ENCODE measurements at regions not wholly inside any gene's neighbourhood (a gene's known extent, or its start where the extent isn't known, plus 50 kb on each side); places are given as distances from the start of the nearest gene placed in this dataset.

DNA sequence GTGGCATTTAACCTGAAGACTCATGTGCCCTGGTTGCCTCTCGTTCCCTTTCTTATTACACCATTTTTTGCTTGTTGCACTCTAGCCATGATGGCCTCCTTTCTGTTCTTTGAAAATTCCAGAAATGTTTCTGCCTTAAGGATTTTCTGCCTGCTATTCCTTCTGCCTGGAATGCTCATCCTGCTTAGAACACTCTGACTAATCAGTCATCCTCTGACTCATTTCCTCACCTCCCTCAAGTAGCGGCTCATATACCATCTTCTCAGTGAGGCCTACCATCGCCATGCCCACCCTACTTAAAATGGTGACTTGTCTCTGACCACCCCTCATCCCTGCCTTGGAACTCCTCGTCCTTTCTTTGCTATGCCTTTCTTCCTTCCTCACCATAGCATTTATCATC, 68.8 kb downstream of the KIF4B start:
- Histone ChIP-seq H3K27me3 (replicated peaks; ENCODE audit: insufficient read depth, low read length) (no peaks in the 10 kb centered on the region), H3K79me2 (ENCODE audit: low read length) (no peaks in the 10 kb centered on the region), H2AFZ (ENCODE audit: low read length) (no peak overlapping the region), H3K4me3 (ENCODE audit: low read length) (no peak overlapping the region), H4K20me1 (ENCODE audit: insufficient read depth, low read length) (no peaks in the 10 kb centered on the region), H3F3A (ENCODE audit: insufficient read depth, low read length) (no peaks in the 10 kb centered on the region), H3K9ac (ENCODE audit: low read length) (no peak overlapping the region), H3K36me3 (replicated peaks; ENCODE audit: insufficient read depth, low read length) (no peaks in the 10 kb centered on the region), H3K9me2 (replicated peaks; ENCODE audit: insufficient read depth, low read length) (no peaks in the 10 kb centered on the region), H3K27ac (ENCODE audit: low read length) (no peak overlapping the region), H3K4me2 (ENCODE audit: low read depth, low read length) (no peak overlapping the region), H3K9me3 (replicated peaks; ENCODE audit: insufficient read depth, low read length) (no peaks in the 10 kb centered on the region), H3K4me1 (ENCODE audit: low read length) (no peaks in the 10 kb centered on the region)
- no peak for DNase-seq
- TF ChIP-seq, protein P1, sequence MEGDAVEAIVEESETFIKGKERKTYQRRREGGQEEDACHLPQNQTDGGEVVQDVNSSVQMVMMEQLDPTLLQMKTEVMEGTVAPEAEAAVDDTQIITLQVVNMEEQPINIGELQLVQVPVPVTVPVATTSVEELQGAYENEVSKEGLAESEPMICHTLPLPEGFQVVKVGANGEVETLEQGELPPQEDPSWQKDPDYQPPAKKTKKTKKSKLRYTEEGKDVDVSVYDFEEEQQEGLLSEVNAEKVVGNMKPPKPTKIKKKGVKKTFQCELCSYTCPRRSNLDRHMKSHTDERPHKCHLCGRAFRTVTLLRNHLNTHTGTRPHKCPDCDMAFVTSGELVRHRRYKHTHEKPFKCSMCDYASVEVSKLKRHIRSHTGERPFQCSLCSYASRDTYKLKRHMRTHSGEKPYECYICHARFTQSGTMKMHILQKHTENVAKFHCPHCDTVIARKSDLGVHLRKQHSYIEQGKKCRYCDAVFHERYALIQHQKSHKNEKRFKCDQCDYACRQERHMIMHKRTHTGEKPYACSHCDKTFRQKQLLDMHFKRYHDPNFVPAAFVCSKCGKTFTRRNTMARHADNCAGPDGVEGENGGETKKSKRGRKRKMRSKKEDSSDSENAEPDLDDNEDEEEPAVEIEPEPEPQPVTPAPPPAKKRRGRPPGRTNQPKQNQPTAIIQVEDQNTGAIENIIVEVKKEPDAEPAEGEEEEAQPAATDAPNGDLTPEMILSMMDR (IDR thresholded peaks at IDR 0.05; ENCODE audit: low read length) = no peak
- TF ChIP-seq EZH2 (optimal IDR thresholded peaks at IDR 0.05; ENCODE audit: low read depth, low read length) (no peak), EZH2phosphoT487 (IDR thresholded peaks at IDR 0.05; ENCODE audit: low read length) (no peak)

DNA sequence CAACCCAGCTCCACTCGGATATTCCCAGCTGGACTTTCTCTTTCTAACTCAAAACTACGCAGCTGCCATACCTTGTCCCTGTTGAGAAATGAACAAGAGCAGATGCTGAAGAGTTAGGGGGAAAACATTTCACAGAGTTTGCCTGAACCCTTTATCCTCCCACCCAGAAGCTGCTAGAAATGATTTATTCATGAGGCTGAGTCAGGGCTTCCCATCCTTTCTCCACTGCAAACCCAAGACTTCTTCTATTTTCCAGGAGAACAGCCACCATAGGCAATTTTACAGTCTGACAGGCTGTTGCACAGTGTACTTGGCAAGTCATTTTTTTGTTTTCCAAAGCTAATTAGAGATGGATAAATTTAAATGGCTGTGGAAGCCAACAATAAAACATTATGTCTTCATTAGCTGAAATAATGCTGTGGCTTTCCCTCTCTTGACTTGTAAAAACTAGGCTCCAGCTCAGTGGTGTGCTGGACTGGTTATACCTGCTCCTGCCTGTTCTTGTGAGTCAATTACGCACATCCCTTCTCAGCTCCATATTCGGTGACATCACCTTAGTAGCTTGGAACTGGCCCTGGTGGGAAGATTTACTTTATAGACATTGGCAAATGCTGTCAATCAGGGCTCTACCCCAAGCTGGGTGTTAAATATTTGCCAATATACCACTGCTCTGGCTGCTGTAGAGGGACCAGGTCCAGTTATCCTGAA, 71.9 kb downstream of the KIF4B start:
- DNase-seq = no peak
- H3F3A ChIP-seq (ENCODE audit: insufficient read depth, low read length) = no peaks in the 10 kb centered on the region
- no peaks in the 10 kb centered on the region for H3K79me2 ChIP-seq (ENCODE audit: low read length)
- no peak overlapping the region for H3K4me3 ChIP-seq (ENCODE audit: low read length)
- H2AFZ ChIP-seq (ENCODE audit: low read length) = no peak overlapping the region
- TF ChIP-seq, protein P1 (IDR thresholded peaks at IDR 0.05; ENCODE audit: low read length) = no peak
- TF ChIP-seq EZH2phosphoT487 (IDR thresholded peaks at IDR 0.05; ENCODE audit: low read length) (no peak), EZH2 (optimal IDR thresholded peaks at IDR 0.05; ENCODE audit: low read depth, low read length) (no peak)
- H4K20me1 ChIP-seq (ENCODE audit: insufficient read depth, low read length) = no peaks in the 10 kb centered on the region
- H3K36me3 ChIP-seq (replicated peaks; ENCODE audit: insufficient read depth, low read length) = no peaks in the 10 kb centered on the region
- H3K9me3 ChIP-seq (replicated peaks; ENCODE audit: insufficient read depth, low read length) = no peaks in the 10 kb centered on the region
- no peak overlapping the region for H3K4me2 ChIP-seq (ENCODE audit: low read depth, low read length)
- H3K27me3 ChIP-seq (replicated peaks; ENCODE audit: insufficient read depth, low read length) = no peaks in the 10 kb centered on the region
- H3K27ac ChIP-seq (ENCODE audit: low read length) = no peak overlapping the region
- no peak overlapping the region for H3K9ac ChIP-seq (ENCODE audit: low read length)
- no peaks in the 10 kb centered on the region for H3K4me1 ChIP-seq (ENCODE audit: low read length)
- H3K9me2 ChIP-seq (replicated peaks; ENCODE audit: insufficient read depth, low read length) = no peaks in the 10 kb centered on the region

DNA sequence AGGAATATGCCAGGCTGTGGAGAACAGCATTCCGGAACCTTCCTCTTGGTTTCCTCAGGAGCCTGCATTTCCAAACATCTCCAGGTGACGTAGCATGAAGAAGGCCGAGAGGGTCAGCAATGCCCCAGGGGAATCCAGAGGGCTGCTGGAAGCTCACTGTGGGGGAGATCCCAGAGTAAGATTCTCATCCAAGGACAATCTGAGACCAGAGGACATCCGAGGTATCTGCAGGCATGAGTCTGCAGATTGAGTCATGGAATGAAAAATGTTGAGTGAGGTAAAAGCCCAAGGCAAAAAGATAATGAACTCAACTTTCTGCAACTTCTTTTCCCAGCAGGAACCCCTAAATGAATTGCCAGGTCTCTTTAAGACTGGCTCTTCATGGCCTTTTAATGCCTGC, 73.5 kb downstream of the KIF4B start:
- no peak overlapping the region for H3K9ac ChIP-seq (ENCODE audit: low read length)
- no peaks in the 10 kb centered on the region for H3K9me3 ChIP-seq (replicated peaks; ENCODE audit: insufficient read depth, low read length)
- no peak overlapping the region for H3K4me2 ChIP-seq (ENCODE audit: low read depth, low read length)
- H4K20me1 ChIP-seq (ENCODE audit: insufficient read depth, low read length) = no peaks in the 10 kb centered on the region
- H3K9me2 ChIP-seq (replicated peaks; ENCODE audit: insufficient read depth, low read length) = no peaks in the 10 kb centered on the region
- no peak overlapping the region for H3K27ac ChIP-seq (ENCODE audit: low read length)
- H3K4me3 ChIP-seq (ENCODE audit: low read length) = no peak overlapping the region
- TF ChIP-seq, protein P1 (IDR thresholded peaks at IDR 0.05; ENCODE audit: low read length) = no peak
- TF ChIP-seq EZH2phosphoT487 (IDR thresholded peaks at IDR 0.05; ENCODE audit: low read length) = no peak
- no peak for TF ChIP-seq EZH2 (optimal IDR thresholded peaks at IDR 0.05; ENCODE audit: low read depth, low read length)
- DNase-seq = no peak
- no peaks in the 10 kb centered on the region for H3K79me2 ChIP-seq (ENCODE audit: low read length)
- H2AFZ ChIP-seq (ENCODE audit: low read length) = no peak overlapping the region
- H3K27me3 ChIP-seq (replicated peaks; ENCODE audit: insufficient read depth, low read length) = no peaks in the 10 kb centered on the region
- no peaks in the 10 kb centered on the region for H3K36me3 ChIP-seq (replicated peaks; ENCODE audit: insufficient read depth, low read length)
- no peaks in the 10 kb centered on the region for H3K4me1 ChIP-seq (ENCODE audit: low read length)
- no peaks in the 10 kb centered on the region for H3F3A ChIP-seq (ENCODE audit: insufficient read depth, low read length)

Measured in MM.1S (cell line).